ENCODE measurements at regions not wholly inside any gene's neighbourhood (a gene's known extent, or its start where the extent isn't known, plus 50 kb on each side); places are given as distances from the start of the nearest gene placed in this dataset.

- Histone ChIP-seq H4K20me1 (ENCODE audit: insufficient read depth, low read length) (no peaks in the 10 kb centered on the region), H3K4me3 (ENCODE audit: low read depth, low read length, poor library complexity, severe bottlenecking) (no peak overlapping the region), H3K79me2 (ENCODE audit: insufficient read depth, low read depth, low read length) (no peaks in the 10 kb centered on the region), H3K4me2 (ENCODE audit: low read length) (no peak overlapping the region), H3K9me2 (ENCODE audit: insufficient read depth, low read length) (no peaks in the 10 kb centered on the region), H3K4me1 (ENCODE audit: insufficient read depth, low read length, poor library complexity, severe bottlenecking) (no peaks in the 10 kb centered on the region), H3K27ac (ENCODE audit: low read depth, low read length, poor library complexity, severe bottlenecking) (no peak overlapping the region), H3K36me3 (ENCODE audit: insufficient read depth, low read length) (no peaks in the 10 kb centered on the region), H2AFZ (ENCODE audit: low read length) (no peak overlapping the region), H3K9me3 (ENCODE audit: low read length) (no peaks in the 10 kb centered on the region)
- DNase-seq (ENCODE audit: low spot score) = no peak
- CTCF ChIA-PET (ENCODE audit: unreplicated experiment) = no interaction called here
- intact Hi-C loops (cut with micrococcal nuclease; ENCODE audit: unreplicated experiment) = no loop called here
- BruUV-seq (replicated peaks) = no TSS peak
- TF ChIP-seq EZH2phosphoT487 (IDR thresholded peaks at IDR 0.05; ENCODE audit: borderline replicate concordance, low read depth, low read length) (no peak), CTCF (conservative IDR thresholded peaks at IDR 0.05; ENCODE audit: low read length) (no peak)
- POLR2A ChIA-PET = no interaction called here
These were observed 292.0 kb downstream of the CDH26 start for GRCh38 chr20:60250251-60250650.

DNA sequence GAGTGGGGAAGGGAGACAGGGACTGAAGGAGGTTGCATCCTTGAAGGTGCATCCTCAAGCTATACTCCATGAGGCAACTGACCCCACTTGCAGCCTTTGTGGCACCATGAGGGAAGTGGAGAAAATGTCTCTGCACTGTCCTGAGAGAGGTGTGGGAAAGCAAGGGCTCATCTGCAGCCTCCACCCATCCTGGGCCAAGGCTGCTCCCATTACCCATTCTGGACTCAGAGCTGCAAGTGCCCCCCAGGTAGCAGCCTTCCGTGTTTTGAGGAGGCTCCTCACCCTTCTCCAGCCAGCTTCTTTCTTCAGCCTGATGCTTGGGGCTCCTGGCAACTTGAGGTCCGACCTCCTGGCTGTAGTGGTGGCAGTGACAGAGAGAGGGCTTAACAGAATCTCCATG is 294.6 kb downstream of the CDH26 start:
- no peak for TF ChIP-seq CTCF (conservative IDR thresholded peaks at IDR 0.05; ENCODE audit: low read length)
- no peak for TF ChIP-seq EZH2phosphoT487 (IDR thresholded peaks at IDR 0.05; ENCODE audit: borderline replicate concordance, low read depth, low read length)

GRCh38 chr20:60253471-60253870 is 295.2 kb downstream of the CDH26 start:
- TF ChIP-seq CTCF (conservative IDR thresholded peaks at IDR 0.05; ENCODE audit: low read length) (no peak), EZH2phosphoT487 (IDR thresholded peaks at IDR 0.05; ENCODE audit: borderline replicate concordance, low read depth, low read length) (no peak)
- intact Hi-C loops (cut with micrococcal nuclease; ENCODE audit: unreplicated experiment) = no loop called here
- H3K4me2 ChIP-seq (ENCODE audit: low read length) = no peak overlapping the region
- no TSS peak for BruUV-seq (replicated peaks)
- DNase-seq (ENCODE audit: low spot score) = no peak
- no peak overlapping the region for H2AFZ ChIP-seq (ENCODE audit: low read length)
- no peaks in the 10 kb centered on the region for H4K20me1 ChIP-seq (ENCODE audit: insufficient read depth, low read length)
- CTCF ChIA-PET (ENCODE audit: unreplicated experiment) = no interaction called here
- H3K36me3 ChIP-seq (ENCODE audit: insufficient read depth, low read length) = no peaks in the 10 kb centered on the region
- H3K9me2 ChIP-seq (ENCODE audit: insufficient read depth, low read length) = no peaks in the 10 kb centered on the region
- H3K4me1 ChIP-seq (ENCODE audit: insufficient read depth, low read length, poor library complexity, severe bottlenecking) = no peaks in the 10 kb centered on the region
- H3K79me2 ChIP-seq (ENCODE audit: insufficient read depth, low read depth, low read length) = no peaks in the 10 kb centered on the region
- H3K27ac ChIP-seq (ENCODE audit: low read depth, low read length, poor library complexity, severe bottlenecking) = no peak overlapping the region
- no peaks in the 10 kb centered on the region for H3K9me3 ChIP-seq (ENCODE audit: low read length)
- H3K4me3 ChIP-seq (ENCODE audit: low read depth, low read length, poor library complexity, severe bottlenecking) = no peak overlapping the region
- POLR2A ChIA-PET = no interaction called here

More for the DNA sequence above, 294.6 kb downstream of the CDH26 start:
- H2AFZ ChIP-seq (ENCODE audit: low read length) = no peak overlapping the region
- no peak overlapping the region for H3K27ac ChIP-seq (ENCODE audit: low read depth, low read length, poor library complexity, severe bottlenecking)
- BruUV-seq (replicated peaks) = no TSS peak
- H3K79me2 ChIP-seq (ENCODE audit: insufficient read depth, low read depth, low read length) = no peaks in the 10 kb centered on the region
- H3K4me3 ChIP-seq (ENCODE audit: low read depth, low read length, poor library complexity, severe bottlenecking) = no peak overlapping the region
- DNase-seq (ENCODE audit: low spot score) = no peak
- no peaks in the 10 kb centered on the region for H3K9me2 ChIP-seq (ENCODE audit: insufficient read depth, low read length)
- H3K9me3 ChIP-seq (ENCODE audit: low read length) = no peaks in the 10 kb centered on the region
- CTCF ChIA-PET (ENCODE audit: unreplicated experiment) = no interaction called here
- H4K20me1 ChIP-seq (ENCODE audit: insufficient read depth, low read length) = no peaks in the 10 kb centered on the region
- intact Hi-C loops (cut with micrococcal nuclease; ENCODE audit: unreplicated experiment) = no loop called here
- POLR2A ChIA-PET = no interaction called here
- no peak overlapping the region for H3K4me2 ChIP-seq (ENCODE audit: low read length)
- no peaks in the 10 kb centered on the region for H3K4me1 ChIP-seq (ENCODE audit: insufficient read depth, low read length, poor library complexity, severe bottlenecking)
- H3K36me3 ChIP-seq (ENCODE audit: insufficient read depth, low read length) = no peaks in the 10 kb centered on the region

All from OCI-LY7 (cell line).